ENCODE measurements at regions not wholly inside any gene's neighbourhood (a gene's known extent, or its start where the extent isn't known, plus 50 kb on each side); places are given as distances from the start of the nearest gene placed in this dataset.
"Not testable (repeated sequence)": the region's sequence is repeated elsewhere in the genome, so short reads cannot be mapped to it uniquely, and the experiment has no call there.

- intact Hi-C loops (cut with DNase I; ENCODE audit: low total_unique reads) (no loop called here), in situ Hi-C loops (cut with MboI; ENCODE audit: low sequenced_read_pairs in 4 of 4) (loop anchor here in 1 of 4 donors (25.0 kb wide), 1 partner anchor 216 kb away; no protein-coding TSS in a partner anchor)
- DNase-seq (no peak), ATAC-seq (no peak)
- no peaks in the 10 kb centered on the region for H3K9me3 ChIP-seq
- H3K27ac ChIP-seq, result no peak overlapping the region
- no peaks in the 10 kb centered on the region for H3K36me3 ChIP-seq
- no peaks in the 10 kb centered on the region for H3K4me1 ChIP-seq
- no peak overlapping the region for H3K4me3 ChIP-seq
- H3K27me3 ChIP-seq, result no peaks in the 10 kb centered on the region
- TF ChIP-seq, protein P1, sequence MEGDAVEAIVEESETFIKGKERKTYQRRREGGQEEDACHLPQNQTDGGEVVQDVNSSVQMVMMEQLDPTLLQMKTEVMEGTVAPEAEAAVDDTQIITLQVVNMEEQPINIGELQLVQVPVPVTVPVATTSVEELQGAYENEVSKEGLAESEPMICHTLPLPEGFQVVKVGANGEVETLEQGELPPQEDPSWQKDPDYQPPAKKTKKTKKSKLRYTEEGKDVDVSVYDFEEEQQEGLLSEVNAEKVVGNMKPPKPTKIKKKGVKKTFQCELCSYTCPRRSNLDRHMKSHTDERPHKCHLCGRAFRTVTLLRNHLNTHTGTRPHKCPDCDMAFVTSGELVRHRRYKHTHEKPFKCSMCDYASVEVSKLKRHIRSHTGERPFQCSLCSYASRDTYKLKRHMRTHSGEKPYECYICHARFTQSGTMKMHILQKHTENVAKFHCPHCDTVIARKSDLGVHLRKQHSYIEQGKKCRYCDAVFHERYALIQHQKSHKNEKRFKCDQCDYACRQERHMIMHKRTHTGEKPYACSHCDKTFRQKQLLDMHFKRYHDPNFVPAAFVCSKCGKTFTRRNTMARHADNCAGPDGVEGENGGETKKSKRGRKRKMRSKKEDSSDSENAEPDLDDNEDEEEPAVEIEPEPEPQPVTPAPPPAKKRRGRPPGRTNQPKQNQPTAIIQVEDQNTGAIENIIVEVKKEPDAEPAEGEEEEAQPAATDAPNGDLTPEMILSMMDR (IDR thresholded peaks at IDR 0.05 in 4 of 5, conservative IDR thresholded peaks at IDR 0.05 in 1 of 5), result no peak
- TF ChIP-seq POLR2A (IDR thresholded peaks at IDR 0.05), result no peak
These were observed 79.7 kb upstream of the KCTD1 start for GRCh38 chr18:26628017-26628416.

GRCh38 chr18:26624443-26624842 is 76.1 kb upstream of the KCTD1 start:
- no peak for ATAC-seq
- H3K36me3 ChIP-seq, result no peaks in the 10 kb centered on the region
- no peaks in the 10 kb centered on the region for H3K27me3 ChIP-seq
- H3K4me1 ChIP-seq, result peaks cover 0 to 5% of the 10 kb centered on the region in 2 donors
- in situ Hi-C loops (cut with MboI; ENCODE audit: low sequenced_read_pairs in 4 of 4) (no loop called here), intact Hi-C loops (cut with DNase I; ENCODE audit: low total_unique reads) (no loop called here)
- TF ChIP-seq POLR2A (IDR thresholded peaks at IDR 0.05), result no peak
- TF ChIP-seq, protein P1 (IDR thresholded peaks at IDR 0.05 in 4 of 5, conservative IDR thresholded peaks at IDR 0.05 in 1 of 5), result no peak
- H3K27ac ChIP-seq, result no peak overlapping the region
- DNase-seq, result no peak
- no peak overlapping the region for H3K4me3 ChIP-seq
- no peaks in the 10 kb centered on the region for H3K9me3 ChIP-seq

DNA sequence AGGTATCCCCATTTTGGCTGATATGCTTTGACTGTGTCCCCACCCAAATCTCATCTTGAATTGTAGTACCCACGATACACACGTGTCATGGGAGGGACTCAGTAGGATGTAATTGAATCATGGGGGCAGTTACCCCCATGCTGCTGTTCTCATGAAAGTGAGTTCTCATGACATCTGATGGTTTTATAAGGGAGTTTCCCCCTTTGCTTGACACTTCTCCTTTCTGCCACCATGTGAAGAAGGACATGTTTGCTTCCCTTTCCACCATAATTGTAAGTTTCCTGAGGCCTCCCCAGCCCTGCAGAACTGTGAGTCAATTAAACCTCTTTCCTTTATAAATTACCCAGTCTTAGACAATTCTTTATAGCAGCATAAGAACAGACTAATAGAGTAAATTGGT is 75.0 kb upstream of the KCTD1 start:
- H3K4me3 ChIP-seq; H3K27ac ChIP-seq; DNase-seq; H3K36me3 ChIP-seq; H3K27me3 ChIP-seq; in situ Hi-C loops (cut with MboI; ENCODE audit: low sequenced_read_pairs in 4 of 4); intact Hi-C loops (cut with DNase I; ENCODE audit: low total_unique reads); H3K9me3 ChIP-seq; ATAC-seq; H3K4me1 ChIP-seq: not testable (repeated sequence)

DNA sequence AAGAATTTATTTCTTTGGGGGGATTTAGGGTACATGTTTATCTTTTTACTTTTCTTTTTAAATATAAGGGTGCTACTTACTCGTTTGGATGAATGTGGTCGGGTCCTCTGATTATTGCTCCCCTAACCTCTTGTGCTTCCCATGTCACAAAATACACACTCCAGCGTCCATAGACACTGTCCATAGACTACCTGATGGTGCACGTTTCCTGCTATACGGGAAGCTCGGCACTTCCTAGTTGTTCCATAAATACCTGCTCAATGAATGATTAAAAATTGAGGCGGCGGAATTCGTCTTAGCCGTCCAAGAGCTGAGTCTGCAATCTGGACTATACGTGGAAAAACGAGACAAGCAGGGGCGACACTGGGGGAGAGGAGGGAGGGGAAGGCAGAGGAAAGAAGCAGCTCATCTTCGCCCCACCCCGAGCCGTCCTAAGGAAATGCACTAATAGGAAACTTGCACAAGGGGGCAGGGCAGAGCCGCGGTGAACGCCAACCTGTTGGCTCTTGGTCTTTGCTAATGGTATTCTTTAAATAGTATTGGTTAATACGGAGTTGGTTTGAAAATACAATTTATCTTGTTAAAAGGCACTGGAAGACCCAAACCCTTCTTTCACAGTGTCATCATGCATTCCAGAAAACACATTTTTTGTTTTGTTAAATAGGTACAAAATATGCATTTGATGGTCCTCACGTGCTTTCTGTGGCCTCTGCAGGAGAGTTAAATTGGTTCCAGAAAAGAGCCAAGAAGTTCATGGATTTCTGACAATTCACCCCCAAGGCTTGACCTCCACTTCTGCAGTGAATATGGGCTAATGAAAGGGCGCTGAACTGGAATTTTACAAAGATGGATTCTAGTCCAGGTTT is 73.0 kb upstream of the KCTD1 start:
- Histone ChIP-seq H3K4me1 (peaks cover 0 to 5% of the 10 kb centered on the region in 2 donors), H3K27me3 (no peaks in the 10 kb centered on the region), H3K4me3 (peak overlapping the region in 1 of 4 donors; percentile 25), H3K36me3 (no peaks in the 10 kb centered on the region), H3K9me3 (no peaks in the 10 kb centered on the region), H3K27ac (no peak overlapping the region)
- TF ChIP-seq, protein P1 (IDR thresholded peaks at IDR 0.05 in 4 of 5, conservative IDR thresholded peaks at IDR 0.05 in 1 of 5), result peak in 3 of 5 experiments; percentile 16 to 56 (median 49)
- TF ChIP-seq POLR2A (IDR thresholded peaks at IDR 0.05), result no peak
- intact Hi-C loops (cut with DNase I; ENCODE audit: low total_unique reads), result no loop called here
- DNase-seq (peak in 1 of 2 donors; percentile 4), ATAC-seq (no peak)
- in situ Hi-C loops (cut with MboI; ENCODE audit: low sequenced_read_pairs in 4 of 4), result no loop called here

- Histone ChIP-seq H3K36me3 (no peaks in the 10 kb centered on the region), H3K27me3 (no peaks in the 10 kb centered on the region), H3K27ac (no peak overlapping the region), H3K9me3 (no peaks in the 10 kb centered on the region), H3K4me1 (peaks cover 0 to 5% of the 10 kb centered on the region in 2 donors), H3K4me3 (no peak overlapping the region)
- ATAC-seq (no peak), DNase-seq (no peak)
- in situ Hi-C loops (cut with MboI; ENCODE audit: low sequenced_read_pairs in 4 of 4), result no loop called here
- TF ChIP-seq POLR2A (IDR thresholded peaks at IDR 0.05), result no peak
- TF ChIP-seq, protein P1 (IDR thresholded peaks at IDR 0.05 in 4 of 5, conservative IDR thresholded peaks at IDR 0.05 in 1 of 5), result no peak
- intact Hi-C loops (cut with DNase I; ENCODE audit: low total_unique reads), result no loop called here
These were observed 71.0 kb upstream of the KCTD1 start for GRCh38 chr18:26619350-26619749.

All from gastrocnemius medialis (tissue), 4 donors.